T-cell (primary cell): ENCODE measurements at regions not wholly inside any gene's neighbourhood (a gene's known extent, or its start where the extent isn't known, plus 50 kb on each side); places are given as distances from the start of the nearest gene placed in this dataset.
"Not testable (repeated sequence)": the region's sequence is repeated elsewhere in the genome, so short reads cannot be mapped to it uniquely, and the experiment has no call there.

Experiments
- ATAC-seq, 4 experiments: fragments of 200-7000 bp in 3 of 4; fragments of 150-1000 bp in 1 of 4; cut with Tn5 transposase; replicated peaks in 1 of 4; 1 replicate in 3 of 4; 2 replicates in 1 of 4; pipeline ENCODE4 v1.10.0; 2021; ENCODE audit warnings: moderate library complexity in 3 of 4, mild to moderate bottlenecking in 2 of 4, moderate number of reproducible peaks in 1 of 4
- CTCF ChIA-PET, 2 donors: fragments of 300-600 bp; sonication (Branson Sonifier 250); formaldehyde crosslinking; loops; one replicate each; lab custom pipeline; 2022; ENCODE audit warnings: antibody characterized with exemption in 2 of 2; lab: Charles Lee
- POLR2A ChIA-PET, 2 donors: fragments of 300-600 bp; sonication (Branson Sonifier 250); formaldehyde crosslinking; loops; one replicate each; lab custom pipeline; 2022; ENCODE audit warnings: antibody characterized with exemption in 2 of 2; lab: Charles Lee
- DNase-seq, 35 experiments: peaks; one replicate each; pipeline versions ENCODE4 v3.0.0 to v3.0.0-alpha.2; 2013 to 2023
- H3K27ac ChIP-seq: one replicate; pipeline ENCODE4 v1.5.1; 2013; ENCODE audit warnings: low read length
- H3K27me3 ChIP-seq, 2 experiments: replicated peaks in 1 of 2; 1 replicate in 1 of 2; 2 replicates in 1 of 2; pipeline versions ENCODE4 v1.6.1 to v1.7.0; 2013; ENCODE audit warnings: low read length in 1 of 2, mixed read lengths in 1 of 2; ENCODE audit not compliant: control insufficient read depth in 2 of 2, insufficient read depth in 2 of 2; ENCODE audit errors: extremely low read depth in 1 of 2
- H3K36me3 ChIP-seq, 2 donors: 1 replicate in 1 of 2; 2 replicates in 1 of 2; pipeline versions ENCODE4 v1.6.1 to v1.7.0; 2013; ENCODE audit warnings: low read length in 1 of 2; ENCODE audit not compliant: control insufficient read depth in 2 of 2, insufficient read depth in 1 of 2; ENCODE audit errors: extremely low read depth in 1 of 2
- H3K4me1 ChIP-seq, 2 experiments: 1 replicate in 1 of 2; 2 replicates in 1 of 2; pipeline versions ENCODE4 v1.6.1 to v1.7.0; 2013; ENCODE audit warnings: low read length in 2 of 2, mixed read lengths in 1 of 2; ENCODE audit not compliant: insufficient read depth in 2 of 2, control insufficient read depth in 1 of 2; ENCODE audit errors: extremely low read depth in 1 of 2
- H3K4me3 ChIP-seq, 2 donors: 1 replicate in 1 of 2; 2 replicates in 1 of 2; pipeline versions ENCODE4 v1.5.1 to v1.7.0; 2013; ENCODE audit warnings: mild to moderate bottlenecking in 2 of 2, low read length in 1 of 2, moderate library complexity in 1 of 2; ENCODE audit not compliant: control insufficient read depth in 1 of 2; ENCODE audit errors: extremely low read depth in 1 of 2
- H3K9me3 ChIP-seq: 2 replicates; pipeline ENCODE4 v1.7.0; 2013
- H3K27ac Mint-ChIP-seq, 2 donors: one replicate each; pipeline ENCODE4 v1.8.0; 2020 to 2021; ENCODE audit warnings: mild to moderate bottlenecking in 2 of 2, mixed read lengths in 2 of 2
- H3K27me3 Mint-ChIP-seq, 2 donors: one replicate each; pipeline ENCODE4 v1.8.0; 2021 to 2022; ENCODE audit warnings: mixed read lengths in 2 of 2
- H3K36me3 Mint-ChIP-seq: one replicate; pipeline ENCODE4 v1.8.0; 2021; ENCODE audit warnings: mixed read lengths
- H3K4me1 Mint-ChIP-seq, 3 donors: one replicate each; pipeline ENCODE4 v1.8.0; 2020 to 2022; ENCODE audit warnings: mixed read lengths in 3 of 3, mild to moderate bottlenecking in 1 of 3
- H3K4me3 Mint-ChIP-seq, 3 donors: one replicate each; pipeline ENCODE4 v1.8.0; 2020 to 2022; ENCODE audit warnings: mild to moderate bottlenecking in 3 of 3, mixed read lengths in 3 of 3, moderate library complexity in 3 of 3
- H3K9me3 Mint-ChIP-seq, 3 donors: one replicate each; pipeline ENCODE4 v1.8.0; 2020 to 2022; ENCODE audit warnings: mixed read lengths in 3 of 3
- WGBS: methylation state at CpG from one replicate; pipeline ENCODE4 v1.1.5; 2013; ENCODE audit warnings: missing lambda C conversion rate; ENCODE audit not compliant: insufficient coverage; 5-methylcytosine and 5-hydroxymethylcytosine counted together

- no peaks in the 10 kb centered on the region for H3K9me3 ChIP-seq
- POLR2A ChIA-PET = no interaction called here
- Mint-ChIP-seq H3K9me3 (peaks cover 0 to 4% (median 0%) of the 10 kb centered on the region in 3 donors), H3K4me3 (no peak overlapping the region), H3K4me1 (no peaks in the 10 kb centered on the region), H3K27me3 (no peaks in the 10 kb centered on the region), H3K36me3 (no peaks in the 10 kb centered on the region), H3K27ac (no peak overlapping the region)
- no peaks in the 10 kb centered on the region for H3K36me3 ChIP-seq
- no peak overlapping the region for H3K27ac ChIP-seq
- H3K4me1 ChIP-seq = no peaks in the 10 kb centered on the region
- H3K27me3 ChIP-seq = no peaks in the 10 kb centered on the region
- WGBS = 54% methylated on average over 2 of the region's 8 CpGs
- CTCF ChIA-PET = no interaction called here
- DNase-seq (no peak), ATAC-seq (no peak)
- H3K4me3 ChIP-seq = no peak overlapping the region
Measured at GRCh38 chr10:23927576-23928325, 281.2 kb upstream of the KIAA1217 start.

DNA sequence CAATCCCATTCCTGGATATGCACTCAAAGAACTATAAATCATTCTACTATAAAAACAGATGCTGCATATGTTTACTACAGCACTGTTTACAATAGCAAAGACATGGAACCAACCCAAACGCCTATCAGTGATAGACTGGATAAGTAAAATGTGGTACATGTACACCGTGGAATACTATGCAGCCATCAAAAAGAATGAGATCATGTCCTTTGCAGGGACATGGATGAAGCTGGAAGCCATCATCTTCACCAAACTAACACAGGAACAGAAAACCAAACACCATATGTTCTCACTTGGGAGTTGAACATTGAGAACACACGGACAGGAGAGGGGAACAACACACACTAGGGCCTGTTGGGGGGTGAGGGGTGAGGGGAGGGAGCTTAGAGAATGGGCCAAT lies 274.9 kb upstream of the KIAA1217 start:
- H3K27me3 Mint-ChIP-seq, H3K4me1 Mint-ChIP-seq, H3K27ac Mint-ChIP-seq, CTCF ChIA-PET, H3K4me3 ChIP-seq, H3K36me3 Mint-ChIP-seq, ATAC-seq, H3K4me1 ChIP-seq, H3K9me3 ChIP-seq, H3K27me3 ChIP-seq, H3K27ac ChIP-seq, POLR2A ChIA-PET, H3K4me3 Mint-ChIP-seq, H3K9me3 Mint-ChIP-seq, H3K36me3 ChIP-seq, DNase-seq: not testable (repeated sequence)
- no CpG with 5 or more reads among the region's 3 CpGs for WGBS

GRCh38 chr10:23945845-23946244 lies 263.1 kb upstream of the KIAA1217 start:
- no peaks in the 10 kb centered on the region for H3K36me3 Mint-ChIP-seq
- H3K4me1 Mint-ChIP-seq = no peaks in the 10 kb centered on the region
- ChIA-PET POLR2A (interaction anchor here in 1 of 2 donors (0.6 kb wide), 1 partner anchor 461 kb away, joined by 3 read pairs; no protein-coding TSS in a partner anchor), CTCF (no interaction called here)
- H3K4me3 ChIP-seq = no peak overlapping the region
- no peaks in the 10 kb centered on the region for H3K36me3 ChIP-seq
- H3K9me3 Mint-ChIP-seq = peaks cover 0 to 3% (median 2%) of the 10 kb centered on the region in 3 donors
- no peaks in the 10 kb centered on the region for H3K4me1 ChIP-seq
- ATAC-seq (no peak), DNase-seq (no peak)
- no peak overlapping the region for H3K27ac ChIP-seq
- no peak overlapping the region for H3K4me3 Mint-ChIP-seq
- no peaks in the 10 kb centered on the region for H3K27me3 Mint-ChIP-seq
- no peaks in the 10 kb centered on the region for H3K9me3 ChIP-seq
- H3K27me3 ChIP-seq = no peaks in the 10 kb centered on the region
- H3K27ac Mint-ChIP-seq = no peak overlapping the region
- no CpG with 5 or more reads among the region's 2 CpGs for WGBS

- no peaks in the 10 kb centered on the region for H3K4me1 Mint-ChIP-seq
- no peaks in the 10 kb centered on the region for H3K4me1 ChIP-seq
- no CpG with 5 or more reads among the region's 6 CpGs for WGBS
- no peak overlapping the region for H3K4me3 Mint-ChIP-seq
- DNase-seq = no peak
- peaks cover 2% of the 10 kb centered on the region for H3K9me3 ChIP-seq
- no peak overlapping the region for H3K27ac Mint-ChIP-seq
- H3K27me3 Mint-ChIP-seq = no peaks in the 10 kb centered on the region
- no peak for ATAC-seq
- no peaks in the 10 kb centered on the region for H3K36me3 ChIP-seq
- ChIA-PET POLR2A (no interaction called here), CTCF (interaction anchor here in 1 of 2 donors (0.5 kb wide), 1 partner anchor 195 kb away, joined by 6 read pairs; no protein-coding TSS in a partner anchor)
- H3K27ac ChIP-seq = no peak overlapping the region
- no peaks in the 10 kb centered on the region for H3K27me3 ChIP-seq
- H3K36me3 Mint-ChIP-seq = no peaks in the 10 kb centered on the region
- peaks cover 2 to 8% (median 3%) of the 10 kb centered on the region in 3 donors for H3K9me3 Mint-ChIP-seq
- no peak overlapping the region for H3K4me3 ChIP-seq
Measured at GRCh38 chr10:23951841-23952240, 257.1 kb upstream of the KIAA1217 start.

- Mint-ChIP-seq H3K36me3 (no peaks in the 10 kb centered on the region), H3K4me1 (no peaks in the 10 kb centered on the region), H3K9me3 (peaks cover 0 to 8% (median 0%) of the 10 kb centered on the region in 3 donors), H3K27me3 (no peaks in the 10 kb centered on the region), H3K27ac (no peak overlapping the region), H3K4me3 (no peak overlapping the region)
- no peak for ATAC-seq
- H3K9me3 ChIP-seq = peaks cover 2% of the 10 kb centered on the region
- 89% methylated on average over 3 of the region's 10 CpGs for WGBS
- POLR2A ChIA-PET = no interaction called here
- H3K27me3 ChIP-seq = no peaks in the 10 kb centered on the region
- no peaks in the 10 kb centered on the region for H3K4me1 ChIP-seq
- no peak overlapping the region for H3K27ac ChIP-seq
- no peaks in the 10 kb centered on the region for H3K36me3 ChIP-seq
- CTCF ChIA-PET = no interaction called here
- no peak for DNase-seq
- H3K4me3 ChIP-seq = no peak overlapping the region
Measured at GRCh38 chr10:23955456-23956225, 253.3 kb upstream of the KIAA1217 start.

- H3K36me3 Mint-ChIP-seq = no peaks in the 10 kb centered on the region
- Histone ChIP-seq H3K36me3 (no peaks in the 10 kb centered on the region), H3K27ac (no peak overlapping the region), H3K9me3 (no peaks in the 10 kb centered on the region), H3K4me3 (no peak overlapping the region), H3K27me3 (no peaks in the 10 kb centered on the region), H3K4me1 (no peaks in the 10 kb centered on the region)
- H3K4me1 Mint-ChIP-seq = no peaks in the 10 kb centered on the region
- WGBS = 100% methylated on average over 3 of the region's 5 CpGs
- no peak overlapping the region for H3K27ac Mint-ChIP-seq
- ChIA-PET CTCF (no interaction called here), POLR2A (no interaction called here)
- no peak for ATAC-seq
- H3K9me3 Mint-ChIP-seq = peaks cover 0 to 10% (median 5%) of the 10 kb centered on the region in 3 donors
- DNase-seq = no peak
- no peaks in the 10 kb centered on the region for H3K27me3 Mint-ChIP-seq
- H3K4me3 Mint-ChIP-seq = no peak overlapping the region
Measured at GRCh38 chr10:23965123-23965522, 243.8 kb upstream of the KIAA1217 start.
